ENCODE measurements at regions not wholly inside any gene's neighbourhood (a gene's known extent, or its start where the extent isn't known, plus 50 kb on each side); places are given as distances from the start of the nearest gene placed in this dataset.
A peak's percentile ranks its signal among the peaks of the same experiment; 100 is the strongest.

- TF ChIP-seq CTCF (IDR thresholded peaks at IDR 0.05), result no peak
- TF ChIP-seq USF1 (IDR thresholded peaks at IDR 0.05; ENCODE audit: borderline replicate concordance, low read depth), result no peak
Measured at GRCh38 chr2:64730551-64731262, 77.0 kb upstream of the SERTAD2 start (continued).

GRCh38 chr2:64731263-64731643 lies 77.5 kb upstream of the SERTAD2 start:
- Histone ChIP-seq H3K27me3 (ENCODE audit: insufficient read depth) (no peaks in the 10 kb centered on the region), H3K79me2 (ENCODE audit: insufficient read depth) (no peaks in the 10 kb centered on the region; the same call in 1 of the 2 replicates), H3K9ac (no peak overlapping the region; the same call in 1 of the 2 replicates), H3F3A (replicated peaks; ENCODE audit: insufficient read depth) (peaks cover 11% of the 10 kb centered on the region), H3K27ac (ENCODE audit: low read depth in 2 of 2, low read length in 1 of 2) (peak overlapping the region in 1 of 2 experiments; percentile 17; a peak in 2 of 4 replicates), H2AFZ (ENCODE audit: low read depth) (peak overlapping the region; percentile 36; the same call in 1 of the 2 replicates), H3K9me2 (no peaks in the 10 kb centered on the region), H3K4me1 (ENCODE audit: control insufficient read depth in 1 of 2, insufficient read depth in 2 of 2, low read depth in 1 of 2, low read length in 1 of 2) (peaks cover 7 to 19% of the 10 kb centered on the region in 2 experiments; a peak in 3 of 4 replicates), H3K4me3 (ENCODE audit: low read depth in 2 of 2, low read length in 1 of 2) (no peak overlapping the region), H3K4me2 (peak overlapping the region; percentile 61), H3K9me3 (no peaks in the 10 kb centered on the region), H3K36me3 (replicated peaks in 1 of 2; ENCODE audit: control insufficient read depth in 1 of 2, insufficient read depth in 2 of 2, low read length in 1 of 2) (no peaks in the 10 kb centered on the region), H4K20me1 (ENCODE audit: insufficient read depth) (no peaks in the 10 kb centered on the region)
- no peak for DNase-seq
- ChIA-PET POLR2A (no interaction called here), CTCF (no interaction called here)
- no peak for TF ChIP-seq SMC3 (IDR thresholded peaks at IDR 0.05; ENCODE audit: low read depth, low read length)
- no peak for TF ChIP-seq PBX3 (IDR thresholded peaks at IDR 0.05)
- TF ChIP-seq ELF1 (IDR thresholded peaks at IDR 0.05), result no peak
- TF ChIP-seq NFIC (IDR thresholded peaks at IDR 0.05; ENCODE audit: borderline replicate concordance), result no peak
- TF ChIP-seq POLR2AphosphoS5 (IDR thresholded peaks at IDR 0.05; ENCODE audit: low read depth, low read length), result no peak
- 91% methylated on average over 3 of the region's 3 CpGs for WGBS (ENCODE audit: low lambda C conversion rate)

GRCh38 chr2:64731746-64732145 lies 78.0 kb upstream of the SERTAD2 start:
- CTCF ChIA-PET, result no interaction called here
- H2AFZ ChIP-seq (ENCODE audit: low read depth), result no peak overlapping the region

More at GRCh38 chr2:64731746-64732145, 78.0 kb upstream of the SERTAD2 start:
- POLR2A ChIA-PET, result no interaction called here
- Histone ChIP-seq H3K27ac (ENCODE audit: low read depth in 2 of 2, low read length in 1 of 2) (no peak overlapping the region), H3K79me2 (ENCODE audit: insufficient read depth) (no peaks in the 10 kb centered on the region; the same call in 1 of the 2 replicates), H3K9me2 (no peaks in the 10 kb centered on the region), H3K4me2 (no peak overlapping the region), H3K36me3 (replicated peaks in 1 of 2; ENCODE audit: control insufficient read depth in 1 of 2, insufficient read depth in 2 of 2, low read length in 1 of 2) (no peaks in the 10 kb centered on the region), H3K27me3 (ENCODE audit: insufficient read depth) (no peaks in the 10 kb centered on the region), H3F3A (replicated peaks; ENCODE audit: insufficient read depth) (peaks cover 11% of the 10 kb centered on the region), H3K9me3 (no peaks in the 10 kb centered on the region), H3K4me3 (ENCODE audit: low read depth in 2 of 2, low read length in 1 of 2) (no peak overlapping the region), H3K9ac (no peak overlapping the region), H3K4me1 (ENCODE audit: control insufficient read depth in 1 of 2, insufficient read depth in 2 of 2, low read depth in 1 of 2, low read length in 1 of 2) (peaks cover 7 to 19% of the 10 kb centered on the region in 2 experiments; a peak in 3 of 4 replicates), H4K20me1 (ENCODE audit: insufficient read depth) (no peaks in the 10 kb centered on the region)
- WGBS (ENCODE audit: low lambda C conversion rate), result 95% methylated on average over 5 of the region's 5 CpGs
- TF ChIP-seq TEAD4 (IDR thresholded peaks at IDR 0.05; ENCODE audit: borderline replicate concordance, insufficient read depth) (no peak), GATA2 (CRISPR knock-in tag; IDR thresholded peaks at IDR 0.05) (no peak), EZH2phosphoT487 (IDR thresholded peaks at IDR 0.05; ENCODE audit: borderline replicate concordance, low read depth) (no peak), EP300 (IDR thresholded peaks at IDR 0.05; ENCODE audit: borderline replicate concordance in 1 of 2, low read depth in 1 of 2, low read length in 1 of 2) (no peak), POLR2AphosphoS5 (IDR thresholded peaks at IDR 0.05; ENCODE audit: low read depth, low read length) (no peak)
- DNase-seq, result no peak
